ENCODE measurements at regions not wholly inside any gene's neighbourhood (a gene's known extent, or its start where the extent isn't known, plus 50 kb on each side); places are given as distances from the start of the nearest gene placed in this dataset.
"Not testable (repeated sequence)": the region's sequence is repeated elsewhere in the genome, so short reads cannot be mapped to it uniquely, and the experiment has no call there.

DNA sequence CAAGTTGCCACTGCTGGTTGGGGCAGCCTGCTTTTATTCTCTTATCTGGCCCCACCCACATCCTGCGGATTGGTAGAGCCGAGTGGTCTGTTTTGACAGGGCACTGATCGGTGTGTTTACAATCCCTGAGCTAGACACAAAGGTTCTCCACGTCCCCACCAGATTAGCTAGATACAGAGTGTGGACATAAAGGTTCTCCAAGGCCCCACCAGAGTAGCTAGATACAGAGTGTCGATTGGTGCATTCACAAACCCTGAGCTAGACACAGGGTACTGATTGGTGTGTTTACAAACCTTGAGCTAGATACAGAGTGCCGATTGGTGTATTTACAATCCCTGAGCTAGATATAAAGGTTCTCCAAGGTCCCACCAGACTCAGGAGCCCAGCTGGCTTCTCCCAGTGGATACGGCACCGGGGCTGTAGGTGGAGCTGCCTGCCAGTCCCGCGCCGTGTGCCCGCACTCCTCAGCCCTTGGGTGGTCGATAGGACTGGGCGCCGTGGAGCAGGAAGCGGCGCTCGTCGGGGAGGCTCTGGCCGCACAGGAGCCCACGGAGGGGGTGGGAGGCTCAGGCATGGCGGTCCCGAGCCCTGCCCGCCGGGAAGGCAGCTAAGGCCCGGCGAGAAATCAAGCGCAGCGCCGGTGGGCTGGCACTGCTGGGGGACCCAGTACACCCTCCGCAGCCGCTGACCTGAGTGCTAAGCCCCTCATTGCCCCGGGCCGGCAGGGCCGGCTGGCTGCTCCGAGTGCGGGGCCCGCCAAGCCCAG lies 157.8 kb upstream of the PPP1R3A start:
- not testable (repeated sequence) for DNase-seq

DNA sequence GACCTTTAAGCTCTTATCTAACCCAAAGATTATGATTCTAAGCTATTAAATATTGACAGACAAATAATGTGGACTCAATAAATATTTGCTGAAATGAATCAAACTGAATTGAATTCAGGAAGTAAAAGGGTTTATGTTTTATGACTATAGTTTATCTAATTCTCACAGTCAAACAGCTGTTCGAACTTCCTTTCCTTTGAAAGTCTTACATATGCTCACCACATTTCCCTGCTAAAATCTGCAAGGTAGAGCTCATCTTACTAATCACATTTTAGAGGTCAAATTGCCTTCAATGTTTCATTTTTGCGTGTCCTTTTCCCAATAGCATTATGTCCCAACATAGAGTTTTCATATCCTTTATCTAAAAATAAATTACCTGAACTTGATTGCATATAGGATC lies 154.9 kb upstream of the PPP1R3A start:
- peak in 1 of 2 experiments; percentile 16 for DNase-seq

DNA sequence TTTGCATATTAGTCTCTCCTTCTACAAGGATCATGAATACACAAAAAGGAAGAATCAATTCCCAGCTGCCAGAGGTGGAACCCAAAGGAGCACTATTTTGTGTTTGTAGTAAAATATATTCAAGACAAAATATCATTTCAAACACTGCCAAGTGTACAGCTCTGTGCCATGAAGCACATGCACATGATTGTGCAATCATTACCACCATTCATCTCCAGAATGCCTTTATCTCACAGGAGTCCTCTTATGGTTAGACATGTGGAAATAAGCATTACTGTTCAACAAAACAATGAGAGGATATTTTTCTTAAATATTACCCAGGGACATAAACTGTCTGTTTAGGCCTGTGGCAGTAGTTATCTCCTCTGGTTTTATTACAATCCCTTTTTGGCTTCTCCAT lies 151.4 kb upstream of the PPP1R3A start:
- DNase-seq: no peak

GRCh38 chr7:114062810-114063209 lies 144.0 kb upstream of the PPP1R3A start:
- no peak for DNase-seq

GRCh38 chr7:114051871-114052331 lies 133.1 kb upstream of the PPP1R3A start:
- no peak for DNase-seq

- no peak for DNase-seq
Measured at GRCh38 chr7:114050571-114050970, 131.8 kb upstream of the PPP1R3A start.

DNA sequence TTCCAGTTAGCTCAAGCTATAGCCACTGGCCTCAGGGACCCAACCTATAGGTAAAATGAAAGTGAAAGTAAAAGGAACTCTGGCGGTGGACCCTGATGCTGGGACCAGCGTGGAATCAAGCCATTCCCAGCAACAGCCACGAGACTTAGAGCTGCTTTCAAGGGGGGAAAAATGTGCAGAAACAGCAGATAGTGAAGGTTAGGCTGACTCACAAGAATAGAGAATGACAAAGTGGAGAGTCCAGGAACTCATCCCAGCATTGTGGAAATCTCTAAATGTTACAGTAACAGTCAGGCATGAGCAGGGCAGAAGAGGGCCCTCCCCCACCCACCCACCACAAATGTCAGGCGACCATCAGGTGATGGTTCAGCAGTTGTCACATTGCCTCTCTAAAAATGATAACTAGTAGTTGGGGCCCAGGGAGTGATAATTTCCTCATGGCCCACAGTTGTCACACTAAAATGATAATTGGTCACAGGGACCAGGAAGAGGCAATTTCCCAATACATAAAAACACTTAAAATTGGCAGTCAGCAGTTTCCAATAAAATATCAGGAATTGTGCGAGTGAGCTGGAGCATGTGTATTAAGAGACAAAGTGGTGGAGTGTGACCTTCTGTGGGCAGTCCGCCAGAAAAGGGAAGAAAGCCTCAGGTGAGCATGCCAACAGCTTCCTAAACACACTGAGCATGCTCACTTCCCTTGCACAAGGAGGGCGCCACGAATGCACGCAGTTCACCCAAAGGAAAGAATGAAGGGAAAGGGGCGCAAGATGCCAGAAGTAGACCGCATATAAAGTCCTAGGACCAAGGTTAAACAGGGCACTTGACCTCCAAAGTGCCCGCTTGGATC lies 129.8 kb upstream of the PPP1R3A start:
- DNase-seq: no peak

GRCh38 chr7:114047889-114048288 lies 129.1 kb upstream of the PPP1R3A start:
- DNase-seq: no peak

DNA sequence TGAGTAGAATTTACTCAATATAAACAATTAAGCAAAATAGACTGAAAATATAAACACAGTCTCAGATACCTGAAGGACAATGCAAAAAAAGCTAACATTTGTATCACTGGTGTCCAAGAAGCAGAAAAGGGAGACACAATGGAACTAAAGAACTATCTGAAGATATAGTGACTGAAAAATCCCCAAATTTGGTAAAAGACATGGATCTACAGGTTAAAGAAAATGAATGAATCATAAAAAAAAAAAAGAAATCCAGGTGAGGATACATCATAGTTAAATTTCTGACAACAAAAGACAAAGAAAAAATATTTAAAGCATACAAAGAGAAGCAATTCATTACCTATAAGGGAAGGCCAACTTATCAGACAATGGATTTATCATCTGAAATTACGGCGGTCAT lies 114.7 kb upstream of the PPP1R3A start:
- no peak for DNase-seq

- DNase-seq: peak; percentile 4 to 66
Measured at GRCh38 chr7:114026486-114027089, 107.8 kb upstream of the PPP1R3A start.

DNA sequence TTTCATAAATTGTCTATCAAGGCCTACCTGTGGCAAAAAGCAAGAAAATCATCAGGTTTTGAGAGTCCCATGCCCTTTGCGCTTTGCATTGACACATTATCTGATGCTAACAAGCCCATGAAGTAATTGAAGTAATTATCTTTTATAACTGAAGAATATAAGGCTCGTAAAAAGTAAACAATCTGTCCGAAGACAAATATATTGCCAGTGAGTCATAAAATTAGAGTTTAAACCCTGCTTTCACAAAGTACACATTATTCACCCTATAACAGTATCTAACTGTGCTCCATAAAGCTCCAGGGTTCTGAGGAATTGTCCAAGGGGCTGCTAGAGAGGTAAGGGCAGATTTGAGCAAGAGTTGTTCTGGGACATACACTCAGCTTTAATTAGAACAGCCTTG lies 102.3 kb upstream of the PPP1R3A start:
- DNase-seq: no peak

DNA sequence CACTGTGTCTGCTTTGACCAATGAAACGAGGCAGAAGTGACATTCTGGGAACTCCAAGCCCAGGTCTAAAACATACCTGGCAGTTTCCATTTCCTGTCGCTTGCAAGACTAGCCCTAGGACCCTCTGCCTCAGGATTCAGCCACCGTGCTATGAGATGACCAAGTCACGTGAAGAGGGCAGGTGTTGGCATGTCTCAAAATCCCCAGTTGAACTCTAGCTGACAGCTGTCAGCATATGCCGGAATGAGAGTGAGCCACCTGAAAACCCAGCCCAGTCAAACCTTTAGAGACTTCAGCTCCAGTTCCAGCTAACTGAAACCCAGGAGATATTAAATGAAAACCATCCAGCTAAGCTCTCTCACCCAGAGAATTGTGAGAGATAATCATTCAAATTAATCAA lies 89.9 kb upstream of the PPP1R3A start:
- peak; percentile 35 to 68 for DNase-seq

DNA sequence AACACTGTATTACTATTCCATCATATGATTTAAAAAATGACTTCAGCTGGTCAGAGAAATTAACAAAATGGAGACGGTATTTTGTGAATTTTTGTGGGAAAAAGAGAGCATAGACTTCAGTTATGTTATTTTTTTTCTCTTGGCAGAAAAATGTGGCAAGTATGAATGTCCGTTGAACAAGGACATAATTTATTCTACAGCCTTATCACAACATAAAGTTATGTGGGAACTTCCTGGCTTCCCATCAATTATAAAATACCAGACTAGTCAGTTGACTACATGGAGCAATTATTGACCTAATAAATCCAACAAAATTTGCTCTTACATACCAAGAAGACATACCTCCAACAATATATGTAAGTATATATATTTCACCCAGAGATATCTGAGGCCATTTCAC lies 88.6 kb upstream of the PPP1R3A start:
- no peak for DNase-seq

GRCh38 chr7:113998934-113999333 lies 80.1 kb upstream of the PPP1R3A start:
- no peak for DNase-seq

- DNase-seq: no peak
Measured at GRCh38 chr7:113996405-113996804, 77.6 kb upstream of the PPP1R3A start.

DNA sequence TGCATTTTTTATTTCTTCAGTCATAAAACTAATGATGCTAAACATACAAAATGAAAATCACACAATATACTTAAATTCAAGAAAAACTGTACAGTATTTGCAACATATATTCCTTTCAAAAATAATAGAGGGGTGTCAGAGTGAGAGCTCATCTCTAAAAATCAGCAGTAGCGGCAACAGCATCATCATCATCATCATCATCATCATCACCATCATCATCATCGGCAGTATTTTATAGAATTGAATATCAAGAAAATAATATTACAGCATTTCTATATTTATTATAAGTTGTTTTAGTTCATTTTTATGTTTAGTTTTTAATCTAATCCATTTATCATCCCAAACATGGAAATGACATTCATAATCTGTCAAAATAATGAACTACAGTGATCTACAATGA lies 67.4 kb upstream of the PPP1R3A start:
- no peak for DNase-seq

DNA sequence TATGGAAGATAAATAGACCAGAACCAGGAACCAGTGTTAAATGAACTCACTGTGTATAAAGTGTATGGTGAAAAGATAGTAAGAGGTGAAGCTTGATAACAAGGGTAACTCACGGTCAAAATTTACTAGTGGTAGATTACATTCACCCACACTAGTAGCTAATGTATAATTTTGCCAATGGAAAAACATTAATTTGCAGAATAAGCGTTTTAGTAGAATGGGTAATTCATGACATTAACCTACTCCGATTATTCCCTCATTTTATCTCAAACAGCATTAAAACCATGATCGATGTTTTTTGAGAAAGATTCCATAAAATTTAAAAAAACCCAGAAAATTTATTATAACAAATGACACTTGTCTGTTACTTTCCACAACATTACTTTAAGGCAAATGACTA lies 57.7 kb upstream of the PPP1R3A start:
- no peak for DNase-seq

DNA sequence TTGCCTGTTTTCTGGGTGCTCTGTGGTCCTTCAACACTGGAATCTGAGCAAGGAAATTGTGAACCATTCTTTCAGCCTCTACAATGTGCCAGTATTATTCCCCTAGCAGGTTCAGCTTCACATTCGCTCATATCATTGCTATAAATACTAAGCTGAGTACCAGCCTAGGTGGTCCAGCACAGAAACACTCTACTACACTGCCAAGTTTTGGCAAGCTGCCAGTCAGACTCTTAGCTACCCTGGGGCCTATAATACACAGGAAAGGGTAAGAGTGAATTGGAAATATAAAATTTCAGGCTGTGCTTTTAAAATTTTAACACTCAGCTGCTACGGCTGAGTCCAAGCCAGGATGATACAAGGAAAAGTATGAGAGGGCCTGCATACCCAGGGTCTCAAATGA lies 49.9 kb upstream of the PPP1R3A start:
- DNase-seq: no peak
